ENCODE measurements at regions not wholly inside any gene's neighbourhood (a gene's known extent, or its start where the extent isn't known, plus 50 kb on each side); places are given as distances from the start of the nearest gene placed in this dataset.
"Not testable (repeated sequence)": the region's sequence is repeated elsewhere in the genome, so short reads cannot be mapped to it uniquely, and the experiment has no call there.

- DNase-seq: no peak
Observed at GRCh38 chr7:156590212-156590611, 50.4 kb upstream of the RNF32 start.

GRCh38 chr7:156589808-156590207 is 50.8 kb upstream of the RNF32 start:
- no peak for DNase-seq

GRCh38 chr7:156585926-156586325 is 54.6 kb upstream of the RNF32 start:
- no peak for DNase-seq

GRCh38 chr7:156585025-156585648 is 55.4 kb upstream of the RNF32 start:
- peak; percentile 51 for DNase-seq

GRCh38 chr7:156582591-156583123 is 57.9 kb upstream of the RNF32 start:
- no peak for DNase-seq

- DNase-seq: no peak
Observed at GRCh38 chr7:156580036-156580435, 60.5 kb upstream of the RNF32 start.

GRCh38 chr7:156579566-156579965 is 61.0 kb upstream of the RNF32 start:
- no peak for DNase-seq

GRCh38 chr7:156578978-156579430 is 61.6 kb upstream of the RNF32 start:
- DNase-seq: peak; percentile 7

GRCh38 chr7:156578578-156578940 is 62.0 kb upstream of the RNF32 start:
- no peak for DNase-seq

- no peak for DNase-seq
Observed at GRCh38 chr7:156577645-156578577, 62.7 kb upstream of the RNF32 start.

- DNase-seq: no peak
Observed at GRCh38 chr7:156576216-156577058, 64.1 kb upstream of the RNF32 start.

- no peak for DNase-seq
Observed at GRCh38 chr7:156568258-156568657, 72.3 kb upstream of the RNF32 start.

GRCh38 chr7:156566812-156567549 is 73.6 kb upstream of the RNF32 start:
- no peak for DNase-seq

- DNase-seq: not testable (repeated sequence)
Observed at GRCh38 chr7:156565002-156565401, 75.6 kb upstream of the RNF32 start.

GRCh38 chr7:156560696-156561095 is 79.9 kb upstream of the RNF32 start:
- DNase-seq: no peak

- DNase-seq: peak; percentile 6
Observed at GRCh38 chr7:156560075-156560474, 80.5 kb upstream of the RNF32 start.

- no peak for DNase-seq
Observed at GRCh38 chr7:156559001-156559400, 81.6 kb upstream of the RNF32 start.

- no peak for DNase-seq
Observed at GRCh38 chr7:156558198-156558597, 82.4 kb upstream of the RNF32 start.

- DNase-seq: no peak
Observed at GRCh38 chr7:156556083-156556482, 84.5 kb upstream of the RNF32 start.

- no peak for DNase-seq
Observed at GRCh38 chr7:156554488-156554887, 86.1 kb upstream of the RNF32 start.

GRCh38 chr7:156549636-156550035 is 90.9 kb upstream of the RNF32 start:
- no peak for DNase-seq

GRCh38 chr7:156547884-156548561 is 92.6 kb upstream of the RNF32 start:
- no peak for DNase-seq
